PFSK-1 (cell line): ENCODE measurements at regions not wholly inside any gene's neighbourhood (a gene's known extent, or its start where the extent isn't known, plus 50 kb on each side); places are given as distances from the start of the nearest gene placed in this dataset.

Source experiments
- FOXP2 ChIP-seq: optimal IDR thresholded peaks from 2 replicates; pipeline ENCODE3; 2011; ENCODE audit warnings: borderline replicate concordance, control low read depth, inconsistent platforms; ENCODE audit not compliant: insufficient read depth; ENCODE audit errors: extremely low read length, extremely low read depth
- POLR2AphosphoS5 ChIP-seq: IDR thresholded peaks from 2 replicates; pipeline ENCODE4 v1.6.1; 2012; ENCODE audit warnings: low read depth, mild to moderate bottlenecking, control low read depth, low read length, moderate library complexity
- SIN3A ChIP-seq: IDR thresholded peaks from 2 replicates; pipeline ENCODE4 v1.6.1; 2012; ENCODE audit warnings: mild to moderate bottlenecking, low read length, moderate library complexity, borderline replicate concordance; ENCODE audit not compliant: insufficient read depth
- TAF1 ChIP-seq: IDR thresholded peaks from 2 replicates; pipeline ENCODE4 v1.6.1; 2012; ENCODE audit warnings: low read length, control low read depth, borderline replicate concordance; ENCODE audit not compliant: insufficient read depth
- TF ChIP-seq, protein P1 (sequence below), 2 experiments: IDR thresholded peaks; 2 replicates each; pipeline versions ENCODE4 v1.6.1 to v1.8.0; 2011 to 2012; ENCODE audit warnings: low read depth in 2 of 2, low read length in 2 of 2, control low read depth in 1 of 2, inconsistent platforms in 1 of 2, mild to moderate bottlenecking in 1 of 2, moderate library complexity in 1 of 2; ENCODE audit not compliant: insufficient read depth in 1 of 2

DNA sequence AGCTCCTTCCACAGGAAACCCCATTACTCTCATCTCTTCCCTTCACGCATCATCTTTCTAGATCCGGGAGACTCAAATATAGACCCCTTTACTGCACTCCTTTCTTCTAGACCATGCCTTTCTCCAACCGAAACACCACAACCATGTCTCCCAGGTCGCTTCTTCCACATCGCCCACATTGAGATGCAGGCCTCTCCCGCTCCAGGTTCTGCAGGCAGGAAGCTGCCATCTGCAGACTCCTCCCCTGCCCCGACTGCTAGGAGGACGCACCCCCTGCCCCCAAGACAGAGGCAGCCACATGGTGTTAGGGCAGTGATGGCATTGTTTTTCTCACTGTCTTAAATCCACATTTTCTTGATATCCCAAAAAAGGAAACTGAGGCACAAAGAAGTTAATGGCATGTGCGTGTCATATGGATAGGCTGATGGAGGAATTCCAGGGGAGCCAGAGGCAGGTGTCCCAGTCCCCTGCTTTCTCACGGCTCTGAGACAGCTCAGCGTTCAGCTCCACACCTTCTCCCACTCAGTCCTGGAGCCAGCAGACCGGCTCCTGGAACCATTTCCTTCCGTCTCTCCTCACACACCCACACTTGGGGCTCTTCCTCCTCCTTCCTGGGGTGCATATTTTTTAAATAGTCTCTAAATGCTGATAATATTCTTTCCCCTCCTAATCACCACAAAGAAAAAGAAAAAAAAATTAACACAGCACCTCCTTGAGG lies 438.4 kb downstream of the EIPR1 start:
- TF ChIP-seq TAF1 (no peak), POLR2AphosphoS5 (no peak), SIN3A (no peak), FOXP2 (no peak)
- TF ChIP-seq, protein P1, sequence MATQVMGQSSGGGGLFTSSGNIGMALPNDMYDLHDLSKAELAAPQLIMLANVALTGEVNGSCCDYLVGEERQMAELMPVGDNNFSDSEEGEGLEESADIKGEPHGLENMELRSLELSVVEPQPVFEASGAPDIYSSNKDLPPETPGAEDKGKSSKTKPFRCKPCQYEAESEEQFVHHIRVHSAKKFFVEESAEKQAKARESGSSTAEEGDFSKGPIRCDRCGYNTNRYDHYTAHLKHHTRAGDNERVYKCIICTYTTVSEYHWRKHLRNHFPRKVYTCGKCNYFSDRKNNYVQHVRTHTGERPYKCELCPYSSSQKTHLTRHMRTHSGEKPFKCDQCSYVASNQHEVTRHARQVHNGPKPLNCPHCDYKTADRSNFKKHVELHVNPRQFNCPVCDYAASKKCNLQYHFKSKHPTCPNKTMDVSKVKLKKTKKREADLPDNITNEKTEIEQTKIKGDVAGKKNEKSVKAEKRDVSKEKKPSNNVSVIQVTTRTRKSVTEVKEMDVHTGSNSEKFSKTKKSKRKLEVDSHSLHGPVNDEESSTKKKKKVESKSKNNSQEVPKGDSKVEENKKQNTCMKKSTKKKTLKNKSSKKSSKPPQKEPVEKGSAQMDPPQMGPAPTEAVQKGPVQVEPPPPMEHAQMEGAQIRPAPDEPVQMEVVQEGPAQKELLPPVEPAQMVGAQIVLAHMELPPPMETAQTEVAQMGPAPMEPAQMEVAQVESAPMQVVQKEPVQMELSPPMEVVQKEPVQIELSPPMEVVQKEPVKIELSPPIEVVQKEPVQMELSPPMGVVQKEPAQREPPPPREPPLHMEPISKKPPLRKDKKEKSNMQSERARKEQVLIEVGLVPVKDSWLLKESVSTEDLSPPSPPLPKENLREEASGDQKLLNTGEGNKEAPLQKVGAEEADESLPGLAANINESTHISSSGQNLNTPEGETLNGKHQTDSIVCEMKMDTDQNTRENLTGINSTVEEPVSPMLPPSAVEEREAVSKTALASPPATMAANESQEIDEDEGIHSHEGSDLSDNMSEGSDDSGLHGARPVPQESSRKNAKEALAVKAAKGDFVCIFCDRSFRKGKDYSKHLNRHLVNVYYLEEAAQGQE (IDR thresholded peaks at IDR 0.05; ENCODE audit: insufficient read depth in 1 of 2, low read depth in 2 of 2, low read length in 2 of 2) = no peak

DNA sequence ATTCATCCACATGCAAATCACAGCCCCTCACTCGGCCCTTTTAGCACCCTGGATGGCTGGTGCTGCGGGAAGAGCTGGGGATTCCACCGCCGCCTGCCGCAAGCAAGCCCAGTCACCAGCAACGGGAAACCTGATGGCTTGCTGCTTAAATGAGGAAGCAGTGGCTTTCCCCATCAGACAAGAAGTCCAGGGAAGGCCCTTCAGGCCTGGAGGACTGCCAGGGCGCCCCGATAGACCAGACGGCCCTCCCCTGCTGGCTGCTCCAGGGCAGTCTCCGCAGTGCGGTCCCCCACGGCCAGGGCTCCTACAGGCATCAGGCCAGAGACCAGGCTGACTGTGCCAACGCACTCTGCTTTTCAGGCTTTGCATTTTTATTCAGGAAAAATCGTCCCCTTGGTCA lies 439.1 kb downstream of the EIPR1 start:
- TF ChIP-seq POLR2AphosphoS5 = no peak
- TF ChIP-seq TAF1 = no peak
- no peak for TF ChIP-seq FOXP2
- TF ChIP-seq, protein P1 (IDR thresholded peaks at IDR 0.05; ENCODE audit: insufficient read depth in 1 of 2, low read depth in 2 of 2, low read length in 2 of 2) = no peak
- no peak for TF ChIP-seq SIN3A

DNA sequence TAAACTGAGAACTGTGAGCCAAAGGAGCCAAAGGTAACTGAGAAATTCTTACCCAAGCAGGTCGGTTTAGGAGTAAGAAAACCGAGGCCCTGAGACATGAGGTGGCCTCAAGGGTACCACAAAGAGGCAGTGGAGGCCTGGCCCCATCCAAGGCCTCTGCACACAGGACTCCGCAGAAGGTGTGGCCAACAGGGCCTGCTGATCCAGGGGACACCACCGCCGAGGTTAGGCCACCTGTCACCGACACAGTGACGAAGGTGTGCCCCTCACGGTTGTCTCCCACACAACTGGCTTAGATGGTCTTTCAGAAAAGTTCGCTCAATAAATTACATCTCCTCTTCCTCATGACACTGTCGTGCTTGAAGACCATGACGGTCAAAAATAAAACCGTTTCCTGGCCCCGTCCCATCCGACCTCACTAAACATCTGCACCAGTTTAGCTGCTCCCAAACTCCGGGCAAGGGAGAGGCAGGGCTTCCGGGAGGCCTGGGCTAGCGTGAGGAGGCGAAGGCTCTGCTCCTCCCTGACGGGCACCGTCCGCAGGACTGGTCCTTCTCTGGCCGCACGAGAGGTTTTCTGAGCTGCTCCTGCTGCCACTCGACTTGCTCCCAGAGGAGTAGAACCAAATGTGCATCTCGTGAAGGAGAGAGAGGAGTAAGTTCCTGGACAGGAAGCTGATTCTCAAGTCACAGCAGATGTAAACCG lies 442.0 kb downstream of the EIPR1 start:
- TF ChIP-seq POLR2AphosphoS5 (no peak), TAF1 (no peak), FOXP2 (no peak), SIN3A (no peak)
- TF ChIP-seq, protein P1 (IDR thresholded peaks at IDR 0.05; ENCODE audit: insufficient read depth in 1 of 2, low read depth in 2 of 2, low read length in 2 of 2) = no peak

DNA sequence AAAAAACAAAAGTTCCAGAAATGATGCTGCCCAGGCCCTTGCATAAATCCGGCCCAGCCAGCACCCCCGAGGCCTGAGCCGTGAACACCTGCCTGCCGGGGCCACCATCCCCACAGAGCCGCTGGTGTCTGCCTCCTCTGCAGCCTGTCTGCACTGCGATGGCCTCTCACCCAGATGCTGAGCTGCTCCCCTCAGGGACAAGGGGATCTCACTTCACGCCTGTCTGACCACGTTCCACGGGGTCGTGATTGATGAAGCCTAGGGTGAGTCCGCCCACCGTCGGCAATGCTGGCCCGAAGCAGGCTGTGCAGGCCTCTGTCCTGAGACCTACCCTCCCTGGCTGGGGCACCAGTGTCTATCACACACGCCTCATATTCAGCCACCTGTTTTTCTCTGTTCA lies 444.2 kb downstream of the EIPR1 start:
- TF ChIP-seq, protein P1 (IDR thresholded peaks at IDR 0.05; ENCODE audit: insufficient read depth in 1 of 2, low read depth in 2 of 2, low read length in 2 of 2) = no peak
- TF ChIP-seq SIN3A = no peak
- no peak for TF ChIP-seq POLR2AphosphoS5
- no peak for TF ChIP-seq FOXP2
- TF ChIP-seq TAF1 = no peak
